Neuronal stem cell (in vitro differentiated cells): ENCODE measurements at regions not wholly inside any gene's neighbourhood (a gene's known extent, or its start where the extent isn't known, plus 50 kb on each side); places are given as distances from the start of the nearest gene placed in this dataset.

Experiments used
- DNase-seq: peaks from one replicate; pipeline ENCODE4 v3.0.0-alpha.2; 2013; ENCODE audit warnings: low spot score
- H2AFZ ChIP-seq: one replicate; pipeline ENCODE4 v1.6.1; 2013; ENCODE audit warnings: mild to moderate bottlenecking, low read length, inconsistent platforms
- H2AK5ac ChIP-seq: 2 replicates; pipeline ENCODE4 v1.6.1; 2013; ENCODE audit warnings: low read depth, mild to moderate bottlenecking, inconsistent platforms, low read length, moderate library complexity, mixed read lengths
- H2BK120ac ChIP-seq: 2 replicates; pipeline ENCODE4 v1.6.1; 2013; ENCODE audit warnings: low read depth, mild to moderate bottlenecking, inconsistent platforms, low read length, moderate library complexity, mixed read lengths
- H2BK12ac ChIP-seq: one replicate; pipeline ENCODE4 v1.6.1; 2013; ENCODE audit warnings: low read length, inconsistent platforms
- H2BK15ac ChIP-seq: 2 replicates; pipeline ENCODE4 v1.6.1; 2013; ENCODE audit warnings: mild to moderate bottlenecking, low read length, inconsistent platforms, mixed read lengths
- H2BK5ac ChIP-seq: one replicate; pipeline ENCODE4 v1.6.1; 2013; ENCODE audit warnings: inconsistent platforms, mild to moderate bottlenecking, low read length, moderate library complexity
- H3K14ac ChIP-seq: one replicate; pipeline ENCODE4 v1.6.1; 2013; ENCODE audit warnings: low read length, inconsistent platforms
- H3K18ac ChIP-seq: 2 replicates; pipeline ENCODE4 v1.6.1; 2013; ENCODE audit warnings: low read length, inconsistent platforms
- H3K23ac ChIP-seq: 2 replicates; pipeline ENCODE4 v1.6.1; 2013; ENCODE audit warnings: low read depth, mild to moderate bottlenecking, mixed read lengths, low read length, inconsistent platforms; ENCODE audit not compliant: poor library complexity
- H3K27ac ChIP-seq: replicated peaks from 3 replicates; pipeline ENCODE4 v1.5.1; 2013; ENCODE audit warnings: low read length, inconsistent platforms
- H3K27me3 ChIP-seq, 3 experiments: 2 replicates each; pipeline ENCODE4 v1.6.1; 2013; ENCODE audit warnings: low read length in 3 of 3, mild to moderate bottlenecking in 2 of 3, inconsistent platforms in 1 of 3, low read depth in 1 of 3, mixed read lengths in 1 of 3, moderate library complexity in 1 of 3; ENCODE audit not compliant: control insufficient read depth in 3 of 3, insufficient read depth in 3 of 3
- H3K36me3 ChIP-seq, 2 donors: replicated peaks in 1 of 2; 2 replicates each; pipeline ENCODE4 v1.6.1; 2013; ENCODE audit warnings: low read length in 2 of 2; ENCODE audit not compliant: control insufficient read depth in 2 of 2, insufficient read depth in 2 of 2
- H3K4ac ChIP-seq: 2 replicates; pipeline ENCODE4 v1.6.1; 2013; ENCODE audit warnings: inconsistent platforms, mild to moderate bottlenecking, low read length, moderate library complexity
- H3K4me1 ChIP-seq, 2 donors: 1 replicate in 1 of 2; 2 replicates in 1 of 2; pipeline ENCODE4 v1.6.1; 2013; ENCODE audit warnings: low read length in 2 of 2, low read depth in 1 of 2; ENCODE audit not compliant: control insufficient read depth in 2 of 2, insufficient read depth in 1 of 2
- H3K4me2 ChIP-seq: one replicate; pipeline ENCODE4 v1.6.1; 2013; ENCODE audit warnings: mild to moderate bottlenecking, low read length, inconsistent platforms; ENCODE audit not compliant: insufficient read depth, poor library complexity, severe bottlenecking
- H3K4me3 ChIP-seq, 2 donors: 2 replicates each; pipeline ENCODE4 v1.5.1; 2013; ENCODE audit warnings: low read length in 2 of 2, mild to moderate bottlenecking in 2 of 2, inconsistent platforms in 1 of 2, moderate library complexity in 1 of 2
- H3K79me1 ChIP-seq: one replicate; pipeline ENCODE4 v1.6.1; 2013; ENCODE audit warnings: low read depth, mild to moderate bottlenecking, inconsistent platforms, low read length, moderate library complexity
- H3K9ac ChIP-seq: one replicate; pipeline ENCODE4 v1.6.1; 2013; ENCODE audit warnings: mild to moderate bottlenecking, low read depth, low read length, inconsistent platforms; ENCODE audit not compliant: poor library complexity
- H3K9me3 ChIP-seq, 2 donors: replicated peaks in 1 of 2; 2 replicates each; pipeline versions ENCODE3 to v1.6.1; 2013; ENCODE audit warnings: low read length in 2 of 2, mild to moderate bottlenecking in 2 of 2, inconsistent platforms in 1 of 2, low read depth in 1 of 2, mixed read lengths in 1 of 2, moderate library complexity in 1 of 2; ENCODE audit not compliant: control insufficient read depth in 2 of 2, insufficient read depth in 1 of 2
- H4K8ac ChIP-seq: one replicate; pipeline ENCODE4 v1.6.1; 2013; ENCODE audit warnings: low read depth, mild to moderate bottlenecking, inconsistent platforms, low read length, moderate library complexity
- H4K91ac ChIP-seq: one replicate; pipeline ENCODE4 v1.6.1; 2013; ENCODE audit warnings: low read length, low read depth, mild to moderate bottlenecking, inconsistent platforms; ENCODE audit not compliant: poor library complexity
- WGBS, 2 donors: extraction: QIAGEN DNeasy Blood & Tissue Kit; methylation state at CpG; one replicate each; pipeline ENCODE4 v1.1.7; 2013; ENCODE audit warnings: missing lambda C conversion rate in 2 of 2, mixed read lengths in 1 of 2; ENCODE audit not compliant: insufficient read length in 2 of 2, insufficient replicate concordance in 1 of 2; ENCODE audit errors: extremely low coverage in 2 of 2; 5-methylcytosine and 5-hydroxymethylcytosine counted together

DNA sequence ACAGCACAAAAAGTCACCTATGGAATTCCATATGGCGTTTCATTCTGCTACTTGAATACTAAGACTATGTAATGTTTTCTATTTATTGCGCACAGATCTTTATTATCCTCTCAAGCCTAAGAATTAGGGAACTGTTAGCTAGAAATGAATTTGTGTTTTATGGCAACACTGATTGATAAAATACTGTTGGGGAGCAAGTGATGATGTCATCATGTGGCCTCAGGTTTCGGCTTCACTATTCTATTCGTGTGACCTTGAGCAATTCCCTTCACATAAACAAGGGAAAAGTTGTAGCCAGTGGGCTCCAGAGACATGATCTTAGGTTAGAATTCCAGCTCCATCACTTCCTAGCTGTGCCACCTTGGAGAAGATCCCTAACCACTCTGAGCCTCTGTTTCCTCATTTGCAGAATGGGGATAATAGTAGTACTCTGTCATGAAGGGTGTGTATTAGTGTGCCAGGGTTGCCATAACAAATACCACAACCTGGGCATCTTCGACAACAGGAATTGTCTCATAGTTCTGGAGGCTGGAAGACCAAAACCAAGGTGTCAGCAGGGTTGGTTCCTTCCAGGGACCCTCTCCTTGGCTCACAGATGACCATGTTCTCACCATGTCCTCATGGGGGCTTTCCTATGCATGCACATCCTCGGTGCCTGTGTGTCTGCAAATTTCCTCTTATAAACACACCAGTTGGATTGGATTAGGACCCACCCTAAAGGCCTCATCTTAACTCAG is 371.2 kb downstream of the RRAGC start:
- H4K8ac ChIP-seq = peak overlapping the region; percentile 70
- H2BK120ac ChIP-seq = no peak overlapping the region
- no peak overlapping the region for H4K91ac ChIP-seq
- WGBS, 2 donors = no CpG with 5 or more reads among the region's 6 CpGs
- no peak overlapping the region for H2AK5ac ChIP-seq
- no peak overlapping the region for H3K14ac ChIP-seq
- no peak overlapping the region for H3K4me2 ChIP-seq
- peaks cover 0 to 10% of the 10 kb centered on the region in 2 donors for H3K9me3 ChIP-seq
- H2AFZ ChIP-seq = no peak overlapping the region
- H3K27ac ChIP-seq = no peak overlapping the region
- H2BK5ac ChIP-seq = no peak overlapping the region
- no peaks in the 10 kb centered on the region for H3K79me1 ChIP-seq
- no peak overlapping the region for H3K9ac ChIP-seq
- H3K4ac ChIP-seq = no peak overlapping the region
- DNase-seq = no peak
- no peak overlapping the region for H3K18ac ChIP-seq
- H3K27me3 ChIP-seq = no peaks in the 10 kb centered on the region
- no peak overlapping the region for H3K23ac ChIP-seq
- H3K4me3 ChIP-seq = no peak overlapping the region
- peaks cover 24 to 28% of the 10 kb centered on the region in 2 donors for H3K4me1 ChIP-seq
- H3K36me3 ChIP-seq = no peaks in the 10 kb centered on the region
- no peak overlapping the region for H2BK15ac ChIP-seq
- no peak overlapping the region for H2BK12ac ChIP-seq

DNA sequence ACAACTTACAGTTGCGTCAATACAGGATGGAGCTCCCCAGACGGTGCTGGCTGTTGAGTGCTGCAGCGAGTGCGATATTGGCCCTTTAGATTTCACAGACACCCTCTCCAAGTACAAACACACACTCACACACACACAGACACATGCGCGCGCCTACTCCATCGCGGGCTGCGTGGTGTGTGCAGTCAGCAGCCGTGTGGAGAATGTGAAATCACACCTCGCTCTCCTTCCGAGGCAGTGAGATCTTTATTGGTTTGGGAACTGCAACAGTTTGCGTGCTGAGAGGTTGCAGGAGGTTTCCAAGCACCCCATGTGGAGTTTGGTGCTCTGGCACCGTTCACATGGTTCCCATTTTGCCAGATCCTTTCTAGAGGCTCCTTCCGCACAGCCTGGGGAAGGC is 372.2 kb downstream of the RRAGC start:
- Histone ChIP-seq H3K79me1 (no peaks in the 10 kb centered on the region), H3K4me2 (no peak overlapping the region), H3K23ac (no peak overlapping the region), H3K36me3 (no peaks in the 10 kb centered on the region), H2AFZ (no peak overlapping the region), H3K4ac (no peak overlapping the region), H4K91ac (peak overlapping the region; percentile 3), H3K27ac (no peak overlapping the region), H2BK15ac (peak overlapping the region; percentile 75), H3K9me3 (peaks cover 0 to 10% of the 10 kb centered on the region in 2 donors), H3K14ac (peak overlapping the region; percentile 60), H3K4me1 (peaks cover 23 to 29% of the 10 kb centered on the region in 2 donors), H4K8ac (no peak overlapping the region), H2AK5ac (no peak overlapping the region), H2BK120ac (no peak overlapping the region), H2BK12ac (peak overlapping the region; percentile 89), H3K4me3 (no peak overlapping the region), H3K27me3 (no peaks in the 10 kb centered on the region), H2BK5ac (no peak overlapping the region), H3K9ac (peak overlapping the region; percentile 31), H3K18ac (peak overlapping the region; percentile 88)
- DNase-seq = no peak
- WGBS, 2 donors = no CpG with 5 or more reads among the region's 16 CpGs

DNA sequence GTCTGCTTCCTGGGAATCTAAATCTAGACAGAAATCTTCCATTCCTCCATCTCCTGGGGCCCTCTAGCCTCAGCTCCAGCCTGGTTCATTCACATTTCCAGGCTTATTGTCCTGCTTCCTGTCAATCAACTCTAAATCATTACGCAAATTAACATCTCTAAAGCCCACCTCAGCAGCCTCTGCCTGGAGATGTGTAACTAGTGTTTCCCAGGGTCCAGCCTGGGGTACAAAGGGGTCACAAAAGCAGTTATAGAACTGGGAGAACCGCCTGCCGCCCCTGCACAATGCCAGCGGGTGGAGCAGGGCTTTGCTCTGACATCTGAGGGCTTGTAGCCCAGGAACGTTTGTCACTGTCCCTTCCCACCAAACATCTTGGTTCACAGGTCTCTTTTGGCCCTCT is 373.5 kb downstream of the RRAGC start:
- Histone ChIP-seq H3K9ac (no peak overlapping the region), H3K27me3 (no peaks in the 10 kb centered on the region), H2BK12ac (no peak overlapping the region), H2BK15ac (no peak overlapping the region), H3K4me3 (no peak overlapping the region), H2AK5ac (no peak overlapping the region), H3K36me3 (no peaks in the 10 kb centered on the region), H3K4me1 (peaks cover 22 to 29% of the 10 kb centered on the region in 2 donors), H3K9me3 (peaks cover 0 to 10% of the 10 kb centered on the region in 2 donors), H4K8ac (no peak overlapping the region), H3K18ac (no peak overlapping the region), H3K27ac (peak overlapping the region; percentile 55), H2AFZ (peak overlapping the region; percentile 46), H4K91ac (no peak overlapping the region), H3K14ac (no peak overlapping the region), H3K4me2 (no peak overlapping the region), H3K4ac (no peak overlapping the region), H2BK5ac (no peak overlapping the region), H2BK120ac (no peak overlapping the region), H3K23ac (no peak overlapping the region), H3K79me1 (no peaks in the 10 kb centered on the region)
- WGBS, 2 donors = no CpG with 5 or more reads among the region's 5 CpGs
- peak; percentile 60 for DNase-seq

DNA sequence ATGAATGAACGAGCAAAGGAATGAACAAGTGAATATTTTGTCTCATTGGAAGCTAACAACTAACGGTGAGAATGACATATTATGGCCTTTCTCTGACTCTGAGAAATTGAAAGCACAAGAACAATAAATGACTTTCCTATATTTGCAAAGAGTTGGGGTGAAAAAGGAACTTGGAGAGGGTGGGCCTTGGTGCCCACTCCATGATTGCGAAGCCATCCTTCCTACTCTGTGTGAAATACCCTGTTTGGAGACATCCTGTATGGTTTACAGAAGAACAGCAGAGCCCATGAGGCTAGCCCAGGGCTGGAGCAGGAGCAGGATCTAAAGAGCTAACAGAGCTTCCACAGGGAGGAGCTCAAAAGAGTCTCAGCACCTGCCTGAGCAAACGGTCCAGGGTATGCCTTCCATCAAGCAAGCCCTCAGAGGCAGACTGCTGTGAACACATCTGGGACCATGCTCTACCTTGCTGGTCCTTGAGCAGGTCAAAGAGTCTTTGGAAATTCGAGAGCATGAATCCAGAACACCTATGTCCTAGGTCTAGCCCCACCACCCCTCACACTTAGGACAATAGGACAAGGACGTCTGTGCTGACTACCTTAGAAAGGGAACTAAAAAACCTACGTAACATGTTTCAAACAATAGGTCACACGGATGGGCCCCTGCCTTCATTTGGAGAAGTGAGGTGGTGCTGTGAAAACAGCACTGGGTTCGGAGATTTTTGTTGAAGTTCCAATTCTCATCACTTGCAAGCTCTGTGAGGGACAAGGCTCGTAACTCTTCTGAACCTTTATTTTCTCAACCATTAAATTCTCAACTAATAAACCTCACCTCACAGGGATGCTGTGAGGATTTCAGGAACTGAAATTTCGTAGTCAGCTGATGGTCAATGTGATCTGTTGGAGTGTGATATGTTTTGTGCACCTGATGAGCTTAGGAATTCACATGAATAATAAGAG is 377.4 kb downstream of the RRAGC start:
- H3K27ac ChIP-seq = no peak overlapping the region
- H3K9me3 ChIP-seq = peaks cover 0 to 24% of the 10 kb centered on the region in 2 donors
- H3K4me2 ChIP-seq = no peak overlapping the region
- no peak overlapping the region for H3K4ac ChIP-seq
- no CpG with 5 or more reads among the region's 11 CpGs for WGBS, 2 donors
- no peaks in the 10 kb centered on the region for H3K36me3 ChIP-seq
- no peak overlapping the region for H3K23ac ChIP-seq
- H3K14ac ChIP-seq = no peak overlapping the region
- no peak overlapping the region for H4K8ac ChIP-seq
- no peaks in the 10 kb centered on the region for H3K27me3 ChIP-seq
- H3K18ac ChIP-seq = no peak overlapping the region
- no peaks in the 10 kb centered on the region for H3K79me1 ChIP-seq
- H4K91ac ChIP-seq = no peak overlapping the region
- no peak overlapping the region for H3K9ac ChIP-seq
- H2AK5ac ChIP-seq = no peak overlapping the region
- no peak overlapping the region for H2BK12ac ChIP-seq
- no peak overlapping the region for H3K4me3 ChIP-seq
- H3K4me1 ChIP-seq = peaks cover 21 to 26% of the 10 kb centered on the region in 2 donors
- no peak overlapping the region for H2BK120ac ChIP-seq
- no peak overlapping the region for H2BK15ac ChIP-seq
- H2BK5ac ChIP-seq = no peak overlapping the region
- H2AFZ ChIP-seq = no peak overlapping the region
- DNase-seq = no peak
